GM12878 (cell line): ENCODE measurements at regions not wholly inside any gene's neighbourhood (a gene's known extent, or its start where the extent isn't known, plus 50 kb on each side); places are given as distances from the start of the nearest gene placed in this dataset.

Experiments
- ATAC-seq: fragments of 200-7000 bp; cut with Tn5 transposase; 3 replicates; pipeline ENCODE4 v1.9.1; 2020; ENCODE audit warnings: mild to moderate bottlenecking, moderate library complexity
- BruUV-seq: library from RNA; stranded (reverse); fragments of 400-500 nt; replicated peaks from 2 replicates; lab custom pipeline; 2021; lab: Mats Ljungman, UMichigan
- CTCF ChIA-PET: fragments of 300-600 bp; sonication (Branson Sonifier 250); formaldehyde crosslinking; extraction: SDS; loops from one replicate; lab custom pipeline; 2021; ENCODE audit warnings: inconsistent platforms; lab: Yijun Ruan, JAX
- POLR2A ChIA-PET: fragments of 350-600 bp; formaldehyde crosslinking; extraction: SDS; loops from one replicate; lab custom pipeline; 2021; ENCODE audit warnings: inconsistent platforms; lab: Charles Lee
- RAD21 ChIA-PET: fragments of 300-600 bp; sonication (Branson Sonifier 250); formaldehyde crosslinking; loops from one replicate; lab custom pipeline; 2023; ENCODE audit warnings: antibody characterized with exemption; ENCODE audit not compliant: unreplicated experiment; lab: Charles Lee
- SMC1A ChIA-PET: fragments of 300-600 bp; sonication (Branson Sonifier 250); formaldehyde crosslinking; loops from one replicate; lab custom pipeline; 2023; ENCODE audit not compliant: unreplicated experiment, uncharacterized antibody; lab: Charles Lee
- DNase-seq: peaks from one replicate; pipeline ENCODE4 v3.0.0-alpha.2; 2011; ENCODE audit warnings: low read depth, low spot score
- FAIRE-seq: peaks from 3 replicates; lab custom pipeline; 2011; peaks lifted over from hg19 to GRCh38; lab: Jason Lieb, UNC
- H2AFZ ChIP-seq: 2 replicates; pipeline ENCODE4 v1.6.0; 2011; ENCODE audit warnings: low read depth, low read length, control low read depth; ENCODE audit not compliant: control insufficient read depth
- H3K27ac ChIP-seq: 2 replicates; pipeline ENCODE4 v1.5.1; 2011; ENCODE audit warnings: control low read depth; ENCODE audit not compliant: control insufficient read depth, insufficient read depth
- H3K27me3 ChIP-seq, 2 experiments: replicated peaks in 1 of 2; 2 replicates each; pipeline versions ENCODE4 v1.6.0 to v1.6.1; 2011; ENCODE audit warnings: low read length in 1 of 2; ENCODE audit not compliant: control insufficient read depth in 2 of 2, insufficient read depth in 2 of 2
- H3K36me3 ChIP-seq, 2 experiments: 2 replicates each; pipeline ENCODE4 v1.5.1; 2011; ENCODE audit warnings: low read length in 1 of 2; ENCODE audit not compliant: control insufficient read depth in 2 of 2, insufficient read depth in 2 of 2
- H3K4me1 ChIP-seq: 2 replicates; pipeline ENCODE4 v1.6.1; 2011; ENCODE audit warnings: mild to moderate bottlenecking, low read length, moderate library complexity, mixed read lengths; ENCODE audit not compliant: control insufficient read depth, insufficient read depth
- H3K4me2 ChIP-seq: 2 replicates; pipeline ENCODE4 v1.6.0; 2011; ENCODE audit warnings: control low read depth; ENCODE audit not compliant: control insufficient read depth, insufficient read depth
- H3K4me3 ChIP-seq: fragments of 200-600 bp; sonication (generic); 2 replicates; pipeline ENCODE4 v1.5.1; 2016
- H3K79me2 ChIP-seq: 2 replicates; pipeline ENCODE4 v1.6.0; 2011; ENCODE audit warnings: low read length; ENCODE audit not compliant: control insufficient read depth, insufficient read depth
- H3K9ac ChIP-seq: 2 replicates; pipeline ENCODE4 v1.8.0; 2011; ENCODE audit warnings: low read length, control low read depth, mixed read lengths; ENCODE audit not compliant: control insufficient read depth, insufficient read depth
- H3K9me3 ChIP-seq: replicated peaks from 3 replicates; pipeline ENCODE4 v1.5.1; 2011; ENCODE audit warnings: mild to moderate bottlenecking, low read length; ENCODE audit not compliant: control insufficient read depth, insufficient read depth
- H4K20me1 ChIP-seq: 2 replicates; pipeline ENCODE4 v1.6.0; 2011; ENCODE audit not compliant: control insufficient read depth, insufficient read depth
- E4F1 ChIP-seq: fragments of 450-650 bp; IDR thresholded peaks from 2 replicates; pipeline ENCODE4 v1.6.1; 2018; ENCODE audit warnings: borderline replicate concordance, mild to moderate bottlenecking; ENCODE audit not compliant: partially characterized antibody
- IRF5 ChIP-seq: fragments of 450-650 bp; IDR thresholded peaks from 2 replicates; pipeline ENCODE4 v1.6.1; 2017; ENCODE audit warnings: borderline replicate concordance
- LARP7 ChIP-seq: fragments of 450-650 bp; IDR thresholded peaks from 2 replicates; pipeline ENCODE4 v1.6.1; 2017; ENCODE audit warnings: mild to moderate bottlenecking
- MYB ChIP-seq: fragments of 150-350 bp; IDR thresholded peaks from 2 replicates; pipeline ENCODE4 v1.6.1; 2014; ENCODE audit warnings: mild to moderate bottlenecking, low read depth, low read length, borderline replicate concordance
- PML ChIP-seq: IDR thresholded peaks from 2 replicates; pipeline ENCODE4 v1.6.1; 2012; ENCODE audit warnings: low read length, inconsistent platforms
- RB1 ChIP-seq: fragments of 450-650 bp; formaldehyde crosslinking; IDR thresholded peaks from 2 replicates; pipeline ENCODE4 v1.6.1; 2017; ENCODE audit warnings: mild to moderate bottlenecking, borderline replicate concordance
- REST ChIP-seq: IDR thresholded peaks from 2 replicates; pipeline ENCODE4 v1.6.1; 2012; ENCODE audit warnings: mild to moderate bottlenecking, low read depth, low read length
- SIX5 ChIP-seq: IDR thresholded peaks from 2 replicates; pipeline ENCODE4 v1.6.1; 2011; ENCODE audit warnings: mild to moderate bottlenecking, low read depth, low read length, moderate library complexity; ENCODE audit not compliant: severe bottlenecking
- SMC3 ChIP-seq: IDR thresholded peaks from 2 replicates; pipeline ENCODE4 v1.6.1; 2011; ENCODE audit warnings: low read length, improper control_type of control experiment, borderline replicate concordance
- USF2 ChIP-seq: IDR thresholded peaks from 2 replicates; pipeline ENCODE4 v1.6.1; 2011; ENCODE audit warnings: low read depth, low read length, improper control_type of control experiment, borderline replicate concordance
- YBX1 ChIP-seq: fragments of 450-650 bp; IDR thresholded peaks from 2 replicates; pipeline ENCODE4 v1.6.1; 2016; ENCODE audit warnings: antibody characterized with exemption
- WGBS: methylation state at CpG from one replicate; pipeline ENCODE4 v1.1.6; 2016; ENCODE audit warnings: low lambda C conversion rate; ENCODE audit not compliant: insufficient replicate concordance, insufficient coverage; ENCODE audit errors: missing lambda C conversion rate; 5-methylcytosine and 5-hydroxymethylcytosine counted together
- in situ Hi-C: fragments of 300-500 bp; cut with MboI; formaldehyde crosslinking; loops from 9 replicates; pipeline ENCODE4 v1.14.3; 2018; ENCODE audit warnings: mixed read lengths
- intact Hi-C: fragments of 100-400 bp; cut with micrococcal nuclease; formaldehyde crosslinking; loops from one replicate; pipeline ENCODE4 v1.14.2; 2022; ENCODE audit not compliant: unreplicated experiment
- TF ChIP-seq, protein P1 (sequence below): fragments of 450-650 bp; IDR thresholded peaks from 2 replicates; pipeline ENCODE4 v1.6.1; 2017; ENCODE audit warnings: antibody characterized with exemption, mild to moderate bottlenecking, moderate library complexity

- Histone ChIP-seq H3K4me1 (no peaks in the 10 kb centered on the region), H3K36me3 (no peaks in the 10 kb centered on the region), H4K20me1 (no peaks in the 10 kb centered on the region), H3K4me3 (no peak overlapping the region), H3K9ac (no peak overlapping the region), H3K4me2 (no peak overlapping the region), H2AFZ (no peak overlapping the region), H3K27me3 (no peaks in the 10 kb centered on the region), H3K79me2 (no peaks in the 10 kb centered on the region), H3K9me3 (no peaks in the 10 kb centered on the region), H3K27ac (no peak overlapping the region)
- ATAC-seq = no peak
- TF ChIP-seq RB1 (no peak), MYB (no peak), E4F1 (no peak), REST (no peak), IRF5 (no peak), USF2 (no peak), SMC3 (no peak), PML (no peak), LARP7 (no peak), YBX1 (no peak), SIX5 (no peak)
- TF ChIP-seq, protein P1, sequence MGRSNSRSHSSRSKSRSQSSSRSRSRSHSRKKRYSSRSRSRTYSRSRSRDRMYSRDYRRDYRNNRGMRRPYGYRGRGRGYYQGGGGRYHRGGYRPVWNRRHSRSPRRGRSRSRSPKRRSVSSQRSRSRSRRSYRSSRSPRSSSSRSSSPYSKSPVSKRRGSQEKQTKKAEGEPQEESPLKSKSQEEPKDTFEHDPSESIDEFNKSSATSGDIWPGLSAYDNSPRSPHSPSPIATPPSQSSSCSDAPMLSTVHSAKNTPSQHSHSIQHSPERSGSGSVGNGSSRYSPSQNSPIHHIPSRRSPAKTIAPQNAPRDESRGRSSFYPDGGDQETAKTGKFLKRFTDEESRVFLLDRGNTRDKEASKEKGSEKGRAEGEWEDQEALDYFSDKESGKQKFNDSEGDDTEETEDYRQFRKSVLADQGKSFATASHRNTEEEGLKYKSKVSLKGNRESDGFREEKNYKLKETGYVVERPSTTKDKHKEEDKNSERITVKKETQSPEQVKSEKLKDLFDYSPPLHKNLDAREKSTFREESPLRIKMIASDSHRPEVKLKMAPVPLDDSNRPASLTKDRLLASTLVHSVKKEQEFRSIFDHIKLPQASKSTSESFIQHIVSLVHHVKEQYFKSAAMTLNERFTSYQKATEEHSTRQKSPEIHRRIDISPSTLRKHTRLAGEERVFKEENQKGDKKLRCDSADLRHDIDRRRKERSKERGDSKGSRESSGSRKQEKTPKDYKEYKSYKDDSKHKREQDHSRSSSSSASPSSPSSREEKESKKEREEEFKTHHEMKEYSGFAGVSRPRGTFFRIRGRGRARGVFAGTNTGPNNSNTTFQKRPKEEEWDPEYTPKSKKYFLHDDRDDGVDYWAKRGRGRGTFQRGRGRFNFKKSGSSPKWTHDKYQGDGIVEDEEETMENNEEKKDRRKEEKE = no peak
- RAD21 ChIA-PET = interaction anchor here (1.4 kb wide), 1 partner anchor 365 kb away, joined by 5 read pairs; no protein-coding TSS in a partner anchor
- in situ Hi-C loops = no loop called here
- no TSS peak for BruUV-seq
- 68% methylated on average over 5 of the region's 5 CpGs for WGBS
- no peak for DNase-seq
- CTCF ChIA-PET = no interaction called here
- POLR2A ChIA-PET = no interaction called here
- intact Hi-C loops = no loop called here
- SMC1A ChIA-PET = interaction anchor here (1.0 kb wide), 1 partner anchor 65 kb away, joined by 3 read pairs; no protein-coding TSS in a partner anchor
- no peak for FAIRE-seq
Measured at GRCh38 chr10:33697016-33697415, 362.5 kb upstream of the NRP1 start.
